H7 (cell line): ENCODE measurements at regions not wholly inside any gene's neighbourhood (a gene's known extent, or its start where the extent isn't known, plus 50 kb on each side); places are given as distances from the start of the nearest gene placed in this dataset.

Experiments used
- DNase-seq: peaks from one replicate; pipeline ENCODE4 v3.0.0; 2012
- H3K27me3 ChIP-seq: 2 replicates; pipeline ENCODE4 v1.6.0; 2011; ENCODE audit warnings: mild to moderate bottlenecking, low read length; ENCODE audit not compliant: control insufficient read depth, insufficient read depth
- H3K36me3 ChIP-seq: replicated peaks from 2 replicates; pipeline ENCODE4 v1.5.1; 2011; ENCODE audit warnings: low read length; ENCODE audit not compliant: control insufficient read depth, insufficient read depth
- H3K4me3 ChIP-seq: 2 replicates; pipeline ENCODE4 v1.5.1; 2011; ENCODE audit warnings: low read depth, mild to moderate bottlenecking, control low read depth, low read length, moderate library complexity; ENCODE audit not compliant: insufficient read depth

GRCh38 chr4:129883996-129884395, 788.0 kb downstream of the C4orf33 start:
- DNase-seq, result no peak
- no peak overlapping the region for H3K4me3 ChIP-seq
- no peaks in the 10 kb centered on the region for H3K36me3 ChIP-seq
- H3K27me3 ChIP-seq, result no peaks in the 10 kb centered on the region

GRCh38 chr4:129897111-129897510, 801.2 kb downstream of the C4orf33 start:
- DNase-seq, result no peak
- Histone ChIP-seq H3K27me3 (no peaks in the 10 kb centered on the region), H3K4me3 (no peak overlapping the region), H3K36me3 (no peaks in the 10 kb centered on the region)

- no peak for DNase-seq
These were observed 803.9 kb downstream of the C4orf33 start for GRCh38 chr4:129899849-129900248.

GRCh38 chr4:129900430-129900953, 804.5 kb downstream of the C4orf33 start:
- Histone ChIP-seq H3K4me3 (no peak overlapping the region), H3K36me3 (no peaks in the 10 kb centered on the region), H3K27me3 (no peaks in the 10 kb centered on the region)
- DNase-seq, result no peak

More at GRCh38 chr4:129899849-129900248, 803.9 kb downstream of the C4orf33 start:
- Histone ChIP-seq H3K36me3 (no peaks in the 10 kb centered on the region), H3K27me3 (no peaks in the 10 kb centered on the region), H3K4me3 (no peak overlapping the region)

- DNase-seq, result no peak
- no peak overlapping the region for H3K4me3 ChIP-seq
- no peaks in the 10 kb centered on the region for H3K27me3 ChIP-seq
- H3K36me3 ChIP-seq, result no peaks in the 10 kb centered on the region
These were observed 805.3 kb downstream of the C4orf33 start for GRCh38 chr4:129901205-129901604.

GRCh38 chr4:129903861-129904260, 807.9 kb downstream of the C4orf33 start:
- H3K4me3 ChIP-seq, result no peak overlapping the region
- DNase-seq, result no peak
- H3K36me3 ChIP-seq, result no peaks in the 10 kb centered on the region
- no peaks in the 10 kb centered on the region for H3K27me3 ChIP-seq

- Histone ChIP-seq H3K4me3 (no peak overlapping the region), H3K36me3 (no peaks in the 10 kb centered on the region), H3K27me3 (no peaks in the 10 kb centered on the region)
- DNase-seq, result no peak
These were observed 809.3 kb downstream of the C4orf33 start for GRCh38 chr4:129905256-129905655.

- Histone ChIP-seq H3K36me3 (no peaks in the 10 kb centered on the region), H3K27me3 (no peaks in the 10 kb centered on the region), H3K4me3 (no peak overlapping the region)
- no peak for DNase-seq
These were observed 812.2 kb downstream of the C4orf33 start for GRCh38 chr4:129908117-129908516.

GRCh38 chr4:129916991-129917390, 821.0 kb downstream of the C4orf33 start:
- Histone ChIP-seq H3K27me3 (no peaks in the 10 kb centered on the region), H3K4me3 (no peak overlapping the region), H3K36me3 (no peaks in the 10 kb centered on the region)
- DNase-seq, result no peak

GRCh38 chr4:129917651-129918050, 821.7 kb downstream of the C4orf33 start:
- H3K36me3 ChIP-seq, result no peaks in the 10 kb centered on the region
- H3K27me3 ChIP-seq, result no peaks in the 10 kb centered on the region
- DNase-seq, result no peak

GRCh38 chr4:129926936-129927335, 831.0 kb downstream of the C4orf33 start:
- Histone ChIP-seq H3K4me3 (no peak overlapping the region), H3K27me3 (no peaks in the 10 kb centered on the region), H3K36me3 (no peaks in the 10 kb centered on the region)
- no peak for DNase-seq

More at GRCh38 chr4:129917651-129918050, 821.7 kb downstream of the C4orf33 start:
- no peak overlapping the region for H3K4me3 ChIP-seq

- Histone ChIP-seq H3K36me3 (no peaks in the 10 kb centered on the region), H3K27me3 (no peaks in the 10 kb centered on the region), H3K4me3 (no peak overlapping the region)
- peak; percentile 1 for DNase-seq
These were observed 833.1 kb downstream of the C4orf33 start for GRCh38 chr4:129929052-129929451.

- no peaks in the 10 kb centered on the region for H3K27me3 ChIP-seq
- H3K4me3 ChIP-seq, result no peak overlapping the region
- H3K36me3 ChIP-seq, result no peaks in the 10 kb centered on the region
- DNase-seq, result no peak
These were observed 834.0 kb downstream of the C4orf33 start for GRCh38 chr4:129929984-129930383.

GRCh38 chr4:129950217-129950616, 854.3 kb downstream of the C4orf33 start:
- DNase-seq, result no peak

GRCh38 chr4:129966175-129966574, 870.2 kb downstream of the C4orf33 start:
- Histone ChIP-seq H3K4me3 (no peak overlapping the region), H3K27me3 (no peaks in the 10 kb centered on the region), H3K36me3 (no peaks in the 10 kb centered on the region)
- no peak for DNase-seq

More at GRCh38 chr4:129950217-129950616, 854.3 kb downstream of the C4orf33 start:
- Histone ChIP-seq H3K4me3 (no peak overlapping the region), H3K27me3 (no peaks in the 10 kb centered on the region), H3K36me3 (no peaks in the 10 kb centered on the region)

GRCh38 chr4:129968366-129968765, 872.4 kb downstream of the C4orf33 start:
- H3K36me3 ChIP-seq, result no peaks in the 10 kb centered on the region
- H3K27me3 ChIP-seq, result no peaks in the 10 kb centered on the region
- no peak for DNase-seq
- H3K4me3 ChIP-seq, result no peak overlapping the region
